SKM-1 (cell line): ENCODE measurements at regions not wholly inside any gene's neighbourhood (a gene's known extent, or its start where the extent isn't known, plus 50 kb on each side); places are given as distances from the start of the nearest gene placed in this dataset.

ENCODE experiments used
- DNase-seq: peaks from one replicate; lab custom pipeline; 2025; ENCODE audit not compliant: unreplicated experiment; lab: John Stamatoyannopoulos, UW

- no peak for DNase-seq
Measured at GRCh38 chr4:181245326-181245725, 997.9 kb upstream of the TENM3 start.

- DNase-seq, result no peak
Measured at GRCh38 chr4:181249031-181249430, 994.2 kb upstream of the TENM3 start.

DNA sequence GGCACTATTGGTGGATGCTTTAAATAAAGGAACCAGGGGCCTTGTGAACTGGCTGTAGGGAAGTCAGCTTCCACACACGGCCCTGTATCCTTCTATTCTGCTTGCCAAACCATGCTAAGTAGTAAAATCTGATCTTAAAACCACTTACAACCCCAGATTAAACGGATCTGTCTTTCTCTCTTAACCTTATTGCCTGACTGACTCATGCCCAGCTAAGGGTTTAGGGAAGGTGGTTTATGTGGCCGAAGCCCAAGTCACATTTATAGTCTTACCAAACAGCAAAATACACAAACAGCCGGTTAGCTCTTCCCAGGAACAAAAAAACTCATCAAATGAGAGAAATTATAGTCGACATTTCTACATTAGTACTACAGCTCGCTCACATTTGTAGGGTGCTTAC lies 988.4 kb upstream of the TENM3 start:
- DNase-seq, result no peak

GRCh38 chr4:181258569-181258968 lies 984.6 kb upstream of the TENM3 start:
- DNase-seq, result no peak

DNA sequence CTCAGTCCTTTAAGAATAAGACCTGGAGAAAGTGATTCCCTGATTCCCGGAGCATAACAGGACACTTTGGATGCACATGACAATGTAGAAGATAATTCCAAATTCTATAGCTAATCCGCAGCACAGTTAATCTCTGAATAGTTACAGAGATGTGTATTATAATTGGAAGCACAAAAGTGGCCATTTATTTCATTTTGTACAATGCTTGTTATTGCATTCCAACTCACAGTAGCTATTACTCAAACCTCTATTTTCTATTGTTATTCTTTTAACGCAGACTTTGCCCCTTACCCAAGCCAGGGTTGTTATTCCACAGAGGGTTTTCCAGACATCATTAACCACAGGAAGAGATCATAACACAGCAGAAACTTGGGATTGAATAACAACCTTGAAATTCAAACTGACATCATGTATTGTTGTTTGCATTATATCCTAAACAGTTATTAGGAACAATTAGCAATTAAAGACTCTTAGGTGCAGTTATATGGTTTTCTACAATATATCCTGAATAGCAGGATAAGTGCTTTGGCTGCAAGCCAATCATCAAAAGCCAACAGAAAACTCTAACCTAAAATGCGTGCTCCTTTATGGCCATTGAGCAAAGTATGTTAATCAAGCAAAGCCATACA lies 984.0 kb upstream of the TENM3 start:
- no peak for DNase-seq

GRCh38 chr4:181261279-181261678 lies 981.9 kb upstream of the TENM3 start:
- DNase-seq, result no peak

GRCh38 chr4:181264893-181265292 lies 978.3 kb upstream of the TENM3 start:
- no peak for DNase-seq

- DNase-seq, result no peak
Measured at GRCh38 chr4:181265370-181265769, 977.8 kb upstream of the TENM3 start.

- no peak for DNase-seq
Measured at GRCh38 chr4:181271116-181271640, 972.0 kb upstream of the TENM3 start.

GRCh38 chr4:181272422-181272821 lies 970.8 kb upstream of the TENM3 start:
- no peak for DNase-seq

- no peak for DNase-seq
Measured at GRCh38 chr4:181278941-181279340, 964.3 kb upstream of the TENM3 start.

DNA sequence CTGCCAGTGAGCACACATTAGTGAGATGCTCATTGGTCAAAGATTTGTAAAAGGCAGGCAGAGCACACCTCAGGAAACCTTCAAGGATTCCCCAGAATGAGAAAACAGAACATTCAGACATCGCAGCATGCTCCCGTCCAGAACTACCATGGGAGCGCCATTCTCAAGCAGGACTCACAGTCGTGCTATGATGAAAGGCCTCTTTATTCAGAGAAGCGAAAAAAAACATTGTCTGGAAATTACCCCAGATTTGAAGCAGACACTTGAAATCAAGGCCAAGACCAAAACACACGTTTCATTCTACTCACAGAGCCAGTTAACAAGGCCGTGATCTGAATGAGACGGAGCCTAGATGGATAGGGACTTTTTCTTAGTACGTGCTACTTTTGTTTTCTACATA lies 961.8 kb upstream of the TENM3 start:
- no peak for DNase-seq

GRCh38 chr4:181289198-181289597 lies 954.0 kb upstream of the TENM3 start:
- no peak for DNase-seq

DNA sequence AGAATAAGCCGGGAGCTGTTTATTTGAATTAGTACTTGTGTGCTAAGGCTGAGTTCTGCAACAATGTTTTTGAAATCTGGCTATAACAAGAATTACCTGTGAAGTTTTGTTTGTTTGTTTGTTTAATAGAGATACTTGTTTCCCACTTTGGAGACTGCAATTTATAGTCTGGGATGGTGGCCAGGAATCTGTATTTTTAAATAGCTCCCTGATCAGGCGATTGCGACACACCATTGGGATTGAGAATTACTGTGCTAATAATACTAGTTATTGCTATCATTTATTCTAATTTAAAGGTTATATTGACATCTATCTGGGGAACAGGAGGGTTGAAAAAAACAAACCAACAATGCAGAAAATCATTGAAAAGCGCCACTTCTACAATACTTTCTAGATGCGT lies 951.6 kb upstream of the TENM3 start:
- DNase-seq, result no peak

DNA sequence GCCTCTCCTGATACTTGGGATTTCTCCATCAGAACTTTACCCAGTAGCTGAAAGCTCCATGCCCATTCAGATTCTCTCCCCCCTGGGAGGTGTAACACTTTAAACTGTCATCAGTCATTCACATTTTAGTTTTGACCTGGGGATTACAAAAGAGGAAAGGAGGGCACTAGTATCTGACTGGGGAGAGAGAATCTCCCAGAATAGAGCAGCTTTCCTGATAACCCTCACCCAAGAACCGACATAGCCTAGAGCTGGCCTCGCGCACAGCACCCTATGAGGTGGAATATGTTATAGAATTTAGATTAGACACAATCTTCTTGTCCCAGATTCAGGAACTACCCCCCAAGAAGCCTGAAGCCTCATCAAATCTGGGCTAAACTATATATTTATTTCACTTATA lies 950.2 kb upstream of the TENM3 start:
- no peak for DNase-seq

- no peak for DNase-seq
Measured at GRCh38 chr4:181293541-181293940, 949.7 kb upstream of the TENM3 start.

- DNase-seq, result no peak
Measured at GRCh38 chr4:181294421-181294820, 948.8 kb upstream of the TENM3 start.

DNA sequence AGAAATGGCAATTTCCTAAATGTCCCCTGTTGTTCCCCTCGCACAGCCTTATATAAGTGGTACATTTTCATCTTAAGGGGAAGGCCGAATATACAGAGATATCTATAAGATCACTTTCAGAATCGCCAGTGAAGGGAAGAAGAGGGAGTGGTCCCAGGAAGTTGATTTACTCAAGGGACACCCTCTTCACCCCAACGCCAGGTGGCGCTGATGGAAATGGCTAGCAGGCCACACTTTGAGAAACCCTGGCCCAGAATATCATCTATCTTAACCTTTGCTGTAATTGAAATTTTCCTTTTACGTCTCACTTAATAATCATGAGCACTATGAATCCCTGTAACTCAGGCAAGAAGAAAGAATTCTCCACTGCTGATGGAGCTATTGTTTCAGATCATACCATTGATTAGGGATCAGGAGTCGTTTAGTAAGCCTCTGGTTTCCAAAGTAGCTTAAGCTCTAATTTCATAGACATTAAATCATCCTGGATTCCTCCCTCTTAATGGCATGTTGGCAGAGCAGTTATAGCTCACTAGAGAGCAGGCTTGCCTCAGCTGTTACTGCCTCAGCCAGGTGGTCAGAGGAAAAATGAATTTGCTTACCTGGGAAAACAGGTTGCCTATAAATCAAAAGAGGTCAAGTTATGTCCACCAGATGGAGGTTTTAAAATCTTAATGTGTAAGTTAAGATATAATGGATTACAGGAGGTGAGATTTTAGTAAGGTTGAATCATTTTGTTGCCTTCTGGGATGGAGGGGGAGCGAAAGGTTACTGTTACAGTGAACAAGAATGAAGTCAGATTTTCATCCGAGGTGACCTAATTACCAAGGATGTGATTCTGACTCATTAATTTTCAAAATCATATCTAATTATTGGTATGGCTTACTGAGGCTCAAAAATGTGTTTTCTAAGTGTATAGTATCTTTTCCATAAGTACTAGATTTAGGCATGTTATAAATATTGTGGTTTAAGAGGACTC lies 941.2 kb upstream of the TENM3 start:
- peak; percentile 52 for DNase-seq

DNA sequence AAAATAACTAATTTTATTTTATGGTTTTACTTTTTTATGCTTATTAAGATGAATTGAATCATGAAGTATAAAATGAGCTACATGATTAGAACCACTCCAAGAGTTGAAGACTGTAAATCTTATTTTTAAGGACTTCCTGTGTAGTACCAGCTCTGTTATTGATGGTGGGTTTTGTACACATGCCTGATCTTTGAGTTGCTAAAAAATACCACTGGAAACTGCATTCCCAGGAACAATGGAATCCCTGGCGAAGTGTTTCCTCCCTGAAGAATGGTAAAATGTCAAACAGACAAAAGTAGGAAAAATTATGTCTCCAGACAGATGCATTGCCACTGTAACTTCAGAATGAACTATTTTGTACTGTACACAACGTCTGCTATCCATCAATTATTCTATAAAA lies 935.4 kb upstream of the TENM3 start:
- no peak for DNase-seq

DNA sequence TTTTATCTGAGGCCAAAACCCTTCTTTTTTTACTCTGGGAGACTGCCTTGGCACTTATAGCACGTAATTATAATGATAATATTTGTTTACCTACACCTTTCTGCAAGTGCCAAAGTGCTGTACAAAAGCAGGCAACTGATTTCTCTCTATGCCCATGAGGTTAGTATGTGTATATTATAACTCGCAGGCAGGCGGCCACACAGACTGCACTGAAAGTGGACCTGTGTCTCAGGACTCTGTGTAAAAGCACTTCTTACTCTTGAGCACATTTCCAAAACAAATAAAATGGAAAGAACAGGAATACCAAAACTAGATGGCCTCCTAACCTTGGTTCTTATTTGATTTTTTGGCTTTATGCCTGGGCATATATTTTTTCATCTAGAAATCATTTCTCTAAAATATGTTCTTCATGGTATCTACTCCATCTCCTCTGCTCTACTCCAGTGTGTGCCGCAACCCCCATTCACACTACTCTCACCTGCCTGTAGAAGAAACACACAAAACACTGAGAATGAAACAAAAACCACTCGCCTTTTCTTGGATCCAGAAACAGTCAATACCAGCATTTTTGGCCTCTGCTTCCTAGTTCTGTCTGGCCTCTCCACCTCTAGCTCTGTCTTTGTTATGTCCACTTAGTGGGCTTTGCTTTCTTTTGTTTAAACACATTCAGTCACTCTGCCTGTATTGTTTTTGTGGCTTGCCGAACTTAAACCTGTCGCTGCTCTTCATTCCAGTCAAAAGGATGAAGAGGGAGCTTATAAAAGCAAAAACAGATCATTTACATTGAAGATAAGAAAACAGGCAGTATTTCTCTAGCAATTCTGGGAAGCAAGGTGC lies 934.5 kb upstream of the TENM3 start:
- DNase-seq, result no peak

GRCh38 chr4:181312066-181312465 lies 931.1 kb upstream of the TENM3 start:
- DNase-seq, result no peak
